ENCODE measurements at regions not wholly inside any gene's neighbourhood (a gene's known extent, or its start where the extent isn't known, plus 50 kb on each side); places are given as distances from the start of the nearest gene placed in this dataset.

- POLR2A ChIA-PET (ENCODE audit: partially characterized antibody) = no interaction called here
- Histone ChIP-seq H2AFZ (ENCODE audit: low read length) (no peak overlapping the region), H3K56ac (replicated peaks; ENCODE audit: insufficient read length, low read depth, low read length) (no peak overlapping the region), H3K79me2 (ENCODE audit: control insufficient read depth in 1 of 2, insufficient read depth in 2 of 2, low read length in 2 of 2) (no peaks in the 10 kb centered on the region), H3K23ac (ENCODE audit: insufficient read length) (no peak overlapping the region), H4K20me1 (replicated peaks in 1 of 2; ENCODE audit: control insufficient read depth in 1 of 2, insufficient read depth in 2 of 2, low read length in 2 of 2) (no peaks in the 10 kb centered on the region), H4K8ac (ENCODE audit: extremely low read depth, insufficient read depth, low read length) (no peak overlapping the region), H2BK120ac (replicated peaks; ENCODE audit: low read depth, low read length) (no peak overlapping the region), H3K18ac (ENCODE audit: extremely low read depth, low read length) (no peak overlapping the region), H3K27me3 (replicated peaks in 1 of 4; ENCODE audit: control insufficient read depth in 3 of 4, extremely low read depth in 1 of 4, insufficient read depth in 3 of 4, low read length in 3 of 4) (no peaks in the 10 kb centered on the region), H3K9ac (replicated peaks in 1 of 4; ENCODE audit: extremely low read depth in 1 of 4, low read depth in 3 of 4, low read length in 3 of 4) (no peak overlapping the region), H2BK12ac (ENCODE audit: low read depth, low read length) (no peak overlapping the region), H3K23me2 (ENCODE audit: low read depth, low read length) (no peaks in the 10 kb centered on the region), H4K5ac (ENCODE audit: insufficient read length, low read depth, low read length) (no peak overlapping the region), H3K4me3 (ENCODE audit: extremely low read depth in 1 of 4, insufficient read depth in 2 of 4, low read depth in 3 of 4, low read length in 4 of 4) (no peak overlapping the region), H2BK15ac (ENCODE audit: low read length) (no peak overlapping the region), H3K14ac (ENCODE audit: insufficient read length) (no peak overlapping the region), H3K9me3 (ENCODE audit: insufficient read depth in 2 of 2, low read depth in 1 of 2, low read length in 1 of 2) (no peaks in the 10 kb centered on the region), H2BK5ac (ENCODE audit: low read depth, low read length) (no peak overlapping the region), H3K4me2 (ENCODE audit: insufficient read depth in 1 of 2, low read depth in 2 of 2, low read length in 2 of 2) (no peak overlapping the region), H2AK5ac (ENCODE audit: low read depth, low read length) (no peak overlapping the region), H3K36me3 (ENCODE audit: control insufficient read depth in 2 of 4, insufficient read depth in 4 of 4, low read length in 3 of 4) (no peaks in the 10 kb centered on the region), H4K91ac (replicated peaks; ENCODE audit: insufficient read length, low read length) (no peak overlapping the region), H3K4me1 (replicated peaks in 1 of 4; ENCODE audit: control insufficient read depth in 3 of 4, insufficient read depth in 4 of 4, low read length in 3 of 4) (no peaks in the 10 kb centered on the region), H3K27ac (ENCODE audit: low read depth, low read length) (no peak overlapping the region), H3K4ac (replicated peaks; ENCODE audit: insufficient read length, low read depth, low read length) (no peak overlapping the region), H2BK20ac (ENCODE audit: low read length) (no peak overlapping the region), H3K79me1 (ENCODE audit: low read depth, low read length) (no peaks in the 10 kb centered on the region)
- no peak for DNase-seq (ENCODE audit: low read depth in 1 of 2, low spot score in 2 of 2)
- FAIRE-seq = no peak
- CTCF ChIA-PET (ENCODE audit: partially characterized antibody) = interaction anchor here (1.0 to 2.4 kb wide), 2 partner anchors 10 to 44 kb away, joined by 3 to 6 read pairs; no protein-coding TSS in a partner anchor
- no peak for TF ChIP-seq RAD21 (IDR thresholded peaks at IDR 0.05 in 1 of 2, conservative IDR thresholded peaks at IDR 0.05 in 1 of 2; ENCODE audit: low read depth in 2 of 2, low read length in 2 of 2)
- TF ChIP-seq SAP30 (IDR thresholded peaks at IDR 0.05; ENCODE audit: insufficient read depth, insufficient replicate concordance, low read length) = no peak
- TF ChIP-seq HDAC6 (IDR thresholded peaks at IDR 0.05; ENCODE audit: low read depth, low read length) = no peak
- no peak for TF ChIP-seq RBBP5 (IDR thresholded peaks at IDR 0.05; ENCODE audit: borderline replicate concordance, low read depth, low read length)
- TF ChIP-seq SRF (IDR thresholded peaks at IDR 0.05; ENCODE audit: low read depth, low read length) = no peak
- no peak for TF ChIP-seq CEBPB (IDR thresholded peaks at IDR 0.05; ENCODE audit: low read depth, low read length)
- no peak for TF ChIP-seq TEAD4 (IDR thresholded peaks at IDR 0.05; ENCODE audit: low read depth, low read length)
- no peak for TF ChIP-seq SP1 (IDR thresholded peaks at IDR 0.05; ENCODE audit: low read depth, low read length)
- TF ChIP-seq POLR2A (IDR thresholded peaks at IDR 0.05; ENCODE audit: control extremely low read depth in 1 of 2, low read depth in 2 of 2, low read length in 2 of 2) = no peak
- no peak for TF ChIP-seq SP4 (IDR thresholded peaks at IDR 0.05; ENCODE audit: low read length)
- TF ChIP-seq RFX5 (IDR thresholded peaks at IDR 0.05; ENCODE audit: borderline replicate concordance, low read depth, low read length) = no peak
- no peak for TF ChIP-seq KDM1A (IDR thresholded peaks at IDR 0.05; ENCODE audit: borderline replicate concordance, low read length)
- TF ChIP-seq BCL11A (IDR thresholded peaks at IDR 0.05; ENCODE audit: low read depth in 2 of 2, low read length in 2 of 2) = no peak
- no peak for TF ChIP-seq GABPA (IDR thresholded peaks at IDR 0.05; ENCODE audit: borderline replicate concordance, insufficient read depth, low read length)
Observed at GRCh38 chr15:38860674-38861073, 296.1 kb upstream of the RASGRP1 start.
